Mucosa of descending colon (tissue), 3 donors: ENCODE measurements at regions not wholly inside any gene's neighbourhood (a gene's known extent, or its start where the extent isn't known, plus 50 kb on each side); places are given as distances from the start of the nearest gene placed in this dataset.

Experiments
- ATAC-seq: fragments of 200-7000 bp; cut with Tn5 transposase; one replicate; pipeline ENCODE4 v1.9.1; 2020; ENCODE audit warnings: mild to moderate bottlenecking, moderate library complexity
- DNase-seq, 3 donors: peaks; one replicate each; pipeline ENCODE4 v3.0.0-alpha.2; 2020
- H3K36me3 ChIP-seq: fragments of 200-600 bp; one replicate; pipeline ENCODE4 v1.8.0; 2021; ENCODE audit warnings: low read depth, mild to moderate bottlenecking
- H3K4me1 ChIP-seq: fragments of 200-600 bp; one replicate; pipeline ENCODE4 v1.8.0; 2021; ENCODE audit warnings: low read depth, mild to moderate bottlenecking
- H3K4me3 ChIP-seq: fragments of 200-600 bp; one replicate; pipeline ENCODE4 v1.8.0; 2021; ENCODE audit warnings: mild to moderate bottlenecking
- H3K9me3 ChIP-seq: fragments of 200-600 bp; one replicate; pipeline ENCODE4 v1.8.0; 2021; ENCODE audit warnings: mild to moderate bottlenecking
- CTCF ChIP-seq: fragments of 200-600 bp; IDR thresholded peaks from one replicate; pipeline ENCODE4 v1.8.0; 2022; ENCODE audit warnings: antibody characterized with exemption, mild to moderate bottlenecking
- intact Hi-C, 2 donors: fragments of 100-400 bp; cut with DNase I in 1 of 2; cut with micrococcal nuclease in 1 of 2; formaldehyde crosslinking; loops; one replicate each; pipeline versions ENCODE4 v1.11.0 to v1.11.1; 2022; cut with DNase I, micrococcal nuclease
- donor health status: DM: no; HTN: no; CAD: no; lungs with moderate emphysema.
- donor health status: DM: no; HTN: no; CAD: no.
- donor health status: DM: no; HTN: yes; CAD: no.

- H3K4me3 ChIP-seq: no peak overlapping the region
- H3K4me1 ChIP-seq: no peaks in the 10 kb centered on the region
- H3K9me3 ChIP-seq: peaks cover 39% of the 10 kb centered on the region
- DNase-seq: no peak
- H3K36me3 ChIP-seq: no peaks in the 10 kb centered on the region
- TF ChIP-seq CTCF: no peak
- ATAC-seq: no peak
- intact Hi-C loops: no loop called here
Measured at GRCh38 chr9:11039006-11039405, 426.2 kb upstream of the PTPRD start.

- no peak for TF ChIP-seq CTCF
- Histone ChIP-seq H3K36me3 (no peaks in the 10 kb centered on the region), H3K4me3 (no peak overlapping the region), H3K4me1 (no peaks in the 10 kb centered on the region), H3K9me3 (peaks cover 17% of the 10 kb centered on the region)
- ATAC-seq: no peak
- DNase-seq: no peak
- intact Hi-C loops: no loop called here
Measured at GRCh38 chr9:11045589-11045988, 432.8 kb upstream of the PTPRD start.

GRCh38 chr9:11063263-11063662, 450.5 kb upstream of the PTPRD start:
- ATAC-seq: no peak
- intact Hi-C loops: no loop called here
- no peak overlapping the region for H3K4me3 ChIP-seq

GRCh38 chr9:11064909-11065308, 452.1 kb upstream of the PTPRD start:
- TF ChIP-seq CTCF: no peak
- H3K9me3 ChIP-seq: peaks cover 8% of the 10 kb centered on the region
- ATAC-seq (no peak), DNase-seq (no peak)
- intact Hi-C loops: no loop called here
- no peaks in the 10 kb centered on the region for H3K4me1 ChIP-seq
- no peaks in the 10 kb centered on the region for H3K36me3 ChIP-seq
- H3K4me3 ChIP-seq: no peak overlapping the region

More at GRCh38 chr9:11063263-11063662, 450.5 kb upstream of the PTPRD start:
- Histone ChIP-seq H3K9me3 (peaks cover 8% of the 10 kb centered on the region), H3K36me3 (no peaks in the 10 kb centered on the region), H3K4me1 (no peaks in the 10 kb centered on the region)
- no peak for TF ChIP-seq CTCF
- no peak for DNase-seq

- peaks cover 16% of the 10 kb centered on the region for H3K9me3 ChIP-seq
- intact Hi-C loops: no loop called here
- no peak for TF ChIP-seq CTCF
- ATAC-seq (no peak), DNase-seq (no peak)
- no peaks in the 10 kb centered on the region for H3K36me3 ChIP-seq
- H3K4me1 ChIP-seq: no peaks in the 10 kb centered on the region
- no peak overlapping the region for H3K4me3 ChIP-seq
Measured at GRCh38 chr9:11072176-11072575, 459.4 kb upstream of the PTPRD start.

- DNase-seq (no peak), ATAC-seq (no peak)
- intact Hi-C loops: no loop called here
- TF ChIP-seq CTCF: no peak
- no peaks in the 10 kb centered on the region for H3K36me3 ChIP-seq
- H3K4me3 ChIP-seq: no peak overlapping the region
- H3K9me3 ChIP-seq: peaks cover 22% of the 10 kb centered on the region
- H3K4me1 ChIP-seq: no peaks in the 10 kb centered on the region
Measured at GRCh38 chr9:11086561-11086960, 473.8 kb upstream of the PTPRD start.
